SKM-1 (cell line): ENCODE measurements at regions not wholly inside any gene's neighbourhood (a gene's known extent, or its start where the extent isn't known, plus 50 kb on each side); places are given as distances from the start of the nearest gene placed in this dataset.
"Not testable (repeated sequence)": the region's sequence is repeated elsewhere in the genome, so short reads cannot be mapped to it uniquely, and the experiment has no call there.

ENCODE experiments used
- DNase-seq: peaks from one replicate; lab custom pipeline; 2025; ENCODE audit not compliant: unreplicated experiment; lab: John Stamatoyannopoulos, UW

DNA sequence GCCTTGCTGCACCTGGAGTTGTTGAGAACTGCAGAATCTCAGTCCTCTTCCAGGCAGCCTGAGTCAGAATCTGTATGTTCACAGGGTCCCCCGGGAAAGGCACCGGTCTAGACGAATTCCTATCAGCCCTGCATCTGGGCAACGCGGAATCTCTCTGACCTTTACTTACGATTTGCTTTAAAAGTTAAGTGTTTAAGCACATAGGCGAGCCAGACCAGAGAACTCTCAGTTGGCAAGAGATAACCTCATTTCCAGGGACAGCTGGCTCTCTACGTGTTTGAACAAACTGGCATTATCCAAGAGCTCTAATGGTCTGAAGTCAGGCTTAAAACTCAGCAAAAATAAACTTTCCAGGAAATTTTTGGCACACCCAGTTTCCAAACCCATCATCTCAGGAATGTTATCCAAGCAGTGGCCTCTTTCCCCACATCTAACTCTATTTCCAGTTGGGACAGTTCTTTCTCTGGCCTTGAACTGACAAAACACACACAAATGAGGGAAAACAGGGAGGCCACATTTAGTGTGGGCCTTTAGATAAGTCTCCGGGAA, 53.4 kb downstream of the HES1 start:
- DNase-seq: no peak

DNA sequence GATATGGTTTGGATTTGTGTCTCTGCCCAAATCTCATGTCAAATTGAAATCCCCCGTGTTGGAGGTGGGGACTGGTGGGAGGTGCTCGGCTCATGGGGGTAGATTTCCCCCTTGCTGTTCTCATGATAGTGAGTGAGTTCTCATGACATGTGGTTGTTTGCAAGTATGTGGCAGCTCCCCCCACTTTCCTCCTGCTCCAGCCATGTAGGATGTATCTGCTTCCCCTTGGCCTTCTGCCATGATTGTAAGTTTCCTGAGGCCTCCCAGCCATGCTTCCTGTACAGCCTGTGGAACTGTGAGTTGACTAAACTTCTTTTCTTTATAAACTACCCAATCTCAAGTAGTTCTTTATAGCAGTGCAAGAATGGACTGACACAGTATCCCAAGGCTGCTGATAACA, 55.9 kb downstream of the HES1 start:
- DNase-seq: not testable (repeated sequence)

GRCh38 chr3:194194051-194194756, 58.3 kb downstream of the HES1 start:
- DNase-seq: no peak

GRCh38 chr3:194194757-194195085, 58.8 kb downstream of the HES1 start:
- DNase-seq: no peak

GRCh38 chr3:194195611-194196010, 59.7 kb downstream of the HES1 start:
- DNase-seq: no peak

- DNase-seq: no peak
Measured at GRCh38 chr3:194196876-194197275, 60.9 kb downstream of the HES1 start.

GRCh38 chr3:194197396-194197960, 61.5 kb downstream of the HES1 start:
- DNase-seq: no peak

DNA sequence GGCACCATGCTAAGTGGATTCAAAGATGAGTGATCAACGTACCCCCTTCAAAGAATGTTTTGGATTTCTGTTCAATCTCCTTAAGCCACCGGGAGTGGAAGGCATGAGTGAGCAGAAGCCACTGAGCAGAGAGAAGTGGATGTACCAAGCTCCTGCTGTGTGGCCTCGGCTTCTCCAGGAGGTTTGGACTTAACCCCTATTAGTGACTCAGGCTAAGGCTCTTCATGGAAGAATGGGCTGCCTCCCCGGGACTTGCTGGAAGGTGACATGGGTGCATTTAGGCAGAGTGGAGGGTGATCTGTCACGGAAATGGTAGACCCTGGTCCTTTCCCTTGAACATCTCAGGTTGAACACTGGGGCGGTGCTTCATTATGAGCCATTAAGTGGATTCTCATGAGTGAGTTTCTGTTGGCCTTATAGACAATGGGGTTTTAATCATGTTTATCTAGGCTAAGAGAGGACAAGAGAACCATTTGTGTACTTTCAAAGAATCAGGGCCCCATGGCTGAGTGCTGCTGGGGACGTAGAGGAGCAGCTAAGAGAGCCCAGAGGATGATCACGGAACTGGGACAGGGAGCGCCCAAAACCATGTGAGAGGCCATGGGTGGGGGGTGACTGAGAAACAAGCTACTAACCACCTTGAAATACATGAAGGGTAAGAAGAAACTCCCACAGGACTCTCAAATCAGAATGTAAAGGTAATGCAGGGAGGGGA, 62.2 kb downstream of the HES1 start:
- DNase-seq: no peak

- no peak for DNase-seq
Measured at GRCh38 chr3:194198938-194199337, 63.0 kb downstream of the HES1 start.

GRCh38 chr3:194200422-194201081, 64.6 kb downstream of the HES1 start:
- no peak for DNase-seq

DNA sequence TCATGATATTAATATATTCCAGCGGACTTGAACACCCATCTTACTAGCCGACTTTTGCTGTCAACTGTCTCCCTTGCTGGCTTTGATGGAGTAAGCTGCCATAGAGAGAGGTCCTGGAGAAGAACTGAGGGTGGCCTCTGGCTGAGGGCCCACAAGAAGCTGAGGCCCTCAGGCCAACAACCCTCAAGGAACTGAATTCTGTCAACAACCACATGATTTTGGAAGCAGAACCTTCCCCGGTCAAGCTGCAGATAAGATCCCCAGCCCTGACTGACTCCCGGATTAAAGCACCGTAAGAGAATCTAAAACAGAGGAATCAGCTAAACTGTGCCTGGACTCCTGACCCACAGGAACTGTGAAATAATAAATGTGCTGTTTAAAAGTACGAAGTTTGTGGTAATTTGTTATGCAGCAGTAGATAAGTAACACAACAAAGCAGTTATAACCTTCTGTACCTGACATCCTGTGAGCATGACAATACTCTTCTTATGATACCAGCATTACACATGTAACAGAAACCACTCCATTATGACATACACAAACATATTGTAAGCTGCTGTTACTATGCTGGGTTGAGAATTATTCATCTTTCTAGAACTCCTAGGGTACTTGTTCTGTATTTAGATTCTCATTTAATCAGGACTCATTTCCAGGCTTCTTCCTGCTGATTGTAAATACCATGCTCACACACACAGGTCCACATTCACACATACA, 66.2 kb downstream of the HES1 start:
- DNase-seq: no peak

- no peak for DNase-seq
Measured at GRCh38 chr3:194203482-194204041, 67.6 kb downstream of the HES1 start.

DNA sequence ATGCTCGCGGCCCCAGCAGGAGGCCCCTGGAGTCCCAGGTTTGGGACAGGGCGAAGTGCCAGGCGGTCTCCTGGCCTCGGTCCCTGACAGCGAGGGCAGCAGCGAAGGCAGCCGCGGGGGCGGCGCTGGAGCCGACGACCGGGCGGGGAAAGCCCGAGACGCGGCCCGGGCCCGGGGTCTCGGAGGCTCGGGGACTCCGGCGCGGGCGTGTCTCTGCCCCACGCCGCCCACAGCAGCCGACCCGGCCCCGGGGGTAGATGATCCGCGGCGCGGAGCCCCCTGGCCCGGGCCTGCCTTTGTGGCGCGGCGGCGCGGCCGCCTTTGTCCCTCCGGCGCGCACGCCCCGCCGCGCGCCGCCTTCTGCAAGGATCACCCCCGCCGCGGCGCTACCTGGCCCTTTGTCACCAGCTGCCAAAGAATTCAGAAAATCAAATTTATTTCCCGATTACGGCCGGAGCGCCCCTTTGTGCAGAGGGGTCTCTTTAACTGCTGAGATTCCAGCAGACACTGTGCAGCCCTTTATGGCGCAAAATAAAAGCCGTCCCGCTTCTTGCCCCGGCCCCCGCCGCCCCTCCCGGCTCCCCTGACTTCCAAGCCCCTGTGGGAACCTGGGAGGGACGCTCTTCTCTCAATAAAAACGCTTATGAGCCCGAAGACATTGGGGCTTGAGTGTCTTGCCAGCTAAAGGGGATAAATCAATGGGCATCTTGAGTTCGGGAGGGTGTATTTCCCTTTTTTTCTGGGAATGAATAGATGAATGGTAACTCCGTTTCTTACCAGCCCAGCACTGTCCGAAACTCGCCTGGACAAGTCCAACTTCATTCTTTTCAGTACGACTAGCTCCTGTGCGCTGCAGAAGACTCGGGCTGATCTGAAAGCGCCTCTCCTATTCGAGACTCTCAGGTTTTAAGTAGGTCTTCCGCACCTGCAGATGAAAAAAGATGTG, 68.4 kb downstream of the HES1 start:
- DNase-seq: no peak

- DNase-seq: no peak
Measured at GRCh38 chr3:194205675-194206133, 69.8 kb downstream of the HES1 start.

DNA sequence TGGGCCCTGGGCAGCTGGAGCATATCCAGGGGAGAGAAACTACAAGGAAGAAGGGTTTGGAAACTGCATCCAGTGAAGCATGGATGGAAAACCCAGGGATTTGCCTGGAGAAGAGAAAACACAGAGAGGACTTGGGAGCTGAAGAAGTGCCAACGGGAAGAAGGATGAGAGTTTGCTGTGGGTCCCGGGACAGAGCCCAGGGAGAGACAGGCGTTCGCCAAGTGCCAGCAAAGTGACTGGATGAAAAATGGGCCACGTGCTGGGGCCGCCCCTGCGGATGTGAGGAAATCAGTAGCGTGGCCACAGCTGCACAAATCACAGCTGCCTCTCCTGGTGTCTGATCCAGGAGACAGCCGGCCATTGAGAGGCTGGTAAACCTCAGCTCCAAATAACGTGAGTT, 70.4 kb downstream of the HES1 start:
- no peak for DNase-seq

GRCh38 chr3:194208709-194209108, 72.8 kb downstream of the HES1 start:
- no peak for DNase-seq

DNA sequence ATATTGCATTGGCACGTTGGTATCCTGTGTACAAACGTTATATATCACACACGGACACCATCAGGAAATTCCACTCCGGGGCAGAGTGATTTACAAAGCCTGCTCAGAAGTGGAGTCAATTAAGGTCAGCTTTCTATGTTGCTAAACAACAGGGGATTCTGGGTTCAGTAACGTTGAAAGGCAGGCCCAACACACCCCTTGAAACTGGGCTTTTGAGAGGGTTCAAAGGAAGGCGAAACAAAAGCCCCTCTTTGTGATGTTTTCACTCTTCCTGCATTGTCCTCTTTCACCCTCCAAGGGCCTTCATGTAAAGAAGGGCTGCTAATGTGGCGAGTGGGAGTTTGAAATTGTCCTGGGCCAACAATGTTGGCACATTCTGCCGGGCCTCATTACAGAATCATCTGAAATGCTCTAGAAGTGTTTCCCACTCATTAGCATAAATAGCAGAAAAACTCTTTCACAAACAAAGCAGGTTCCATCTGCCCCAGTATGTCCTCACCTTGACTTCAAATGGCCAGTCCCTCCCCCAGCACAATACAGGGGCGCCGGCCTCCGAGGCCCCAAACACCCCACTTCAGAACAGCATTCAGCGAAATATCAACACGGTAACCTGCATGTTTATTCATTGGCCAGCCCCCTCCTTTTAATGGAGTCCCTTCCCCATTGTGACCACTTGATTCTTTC, 76.4 kb downstream of the HES1 start:
- no peak for DNase-seq

DNA sequence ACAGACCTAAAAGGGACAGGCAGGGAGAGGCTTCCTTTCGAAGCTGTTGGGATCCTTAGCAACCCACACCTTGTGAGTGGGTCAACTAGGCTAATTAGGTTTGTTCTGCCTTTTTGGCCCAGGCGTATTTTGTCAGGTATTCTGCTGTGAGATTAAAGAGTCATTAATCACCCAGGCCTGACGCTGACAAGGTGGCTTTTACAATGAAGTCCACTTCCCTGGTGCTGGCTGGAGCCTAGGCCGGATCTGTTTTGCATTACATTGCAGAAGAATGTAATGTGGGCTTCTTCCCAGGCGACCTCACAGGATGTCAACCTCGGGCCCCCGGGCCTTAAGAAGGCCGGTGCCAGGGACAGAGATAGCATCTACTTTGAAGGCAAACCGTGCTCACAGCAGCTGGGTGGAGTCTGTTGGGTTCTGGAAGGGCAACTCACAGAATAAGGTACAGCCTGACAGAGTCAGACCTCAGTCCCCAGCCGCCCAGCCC, 76.9 kb downstream of the HES1 start:
- DNase-seq: no peak

GRCh38 chr3:194215392-194215791, 79.4 kb downstream of the HES1 start:
- no peak for DNase-seq
